ENCODE measurements at regions not wholly inside any gene's neighbourhood (a gene's known extent, or its start where the extent isn't known, plus 50 kb on each side); places are given as distances from the start of the nearest gene placed in this dataset.

DNA sequence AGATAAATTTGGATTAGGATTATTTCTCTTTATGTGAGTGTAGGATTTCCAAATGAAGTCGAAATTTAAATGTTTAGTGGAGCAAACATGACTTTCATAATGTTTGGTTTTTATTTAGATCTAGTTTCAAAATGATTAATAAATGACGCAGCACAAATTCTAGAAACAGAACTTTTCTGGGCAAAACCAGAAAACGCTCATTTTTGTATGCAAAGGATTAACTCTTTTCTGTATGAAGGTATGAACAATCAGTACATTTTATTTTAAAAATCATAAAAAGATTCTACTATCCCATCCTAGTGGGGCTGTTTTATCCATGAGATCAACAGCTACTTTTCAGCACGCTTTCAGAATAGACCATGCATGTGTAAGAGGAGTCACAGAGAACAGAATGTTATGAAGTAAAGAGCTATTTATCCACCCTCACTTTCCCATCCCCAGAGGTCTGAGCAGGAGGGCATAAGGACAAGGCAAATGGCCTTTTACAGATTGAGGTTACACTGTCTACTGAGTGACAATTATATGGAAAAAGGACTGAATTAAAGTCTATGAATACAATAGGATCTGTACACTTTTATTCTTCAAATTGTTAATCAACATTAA, 270.8 kb downstream of the ZEB2 start:
- no peak overlapping the region for H3K27ac Mint-ChIP-seq
- Histone ChIP-seq H3K27me3 (replicated peaks in 1 of 4; ENCODE audit: control extremely low read depth in 1 of 4, control insufficient read depth in 3 of 4, insufficient read depth in 4 of 4, low read length in 3 of 4) (no peaks in the 10 kb centered on the region), H3K4me1 (ENCODE audit: control insufficient read depth in 2 of 2, insufficient read depth in 2 of 2, low read length in 2 of 2) (peaks cover 2 to 6% of the 10 kb centered on the region in 2 donors), H3K36me3 (replicated peaks in 1 of 2; ENCODE audit: control extremely low read depth in 1 of 2, control insufficient read depth in 1 of 2, extremely low read depth in 1 of 2, insufficient read depth in 2 of 2, low read length in 1 of 2) (no peaks in the 10 kb centered on the region), H3K4me3 (ENCODE audit: control extremely low read depth in 1 of 5, extremely low read depth in 1 of 5, insufficient read depth in 1 of 5, low read depth in 2 of 5, low read length in 4 of 5) (no peak overlapping the region), H2AFZ (ENCODE audit: insufficient read depth, low read depth, low read length, poor library complexity, severe bottlenecking) (no peak overlapping the region), H4K20me1 (ENCODE audit: control insufficient read depth, insufficient read depth, low read length, poor library complexity, severe bottlenecking) (no peaks in the 10 kb centered on the region), H3K4me2 (replicated peaks; ENCODE audit: low read depth, low read length, poor library complexity, severe bottlenecking) (no peak overlapping the region), H3K9ac (ENCODE audit: low read length) (no peak overlapping the region), H3K9me3 (ENCODE audit: control extremely low read depth in 1 of 3, control insufficient read depth in 2 of 3, insufficient read depth in 1 of 3, low read length in 2 of 3) (peaks cover 0 to 18% (median 9%) of the 10 kb centered on the region in 3 donors), H3K79me2 (ENCODE audit: control insufficient read depth, insufficient read depth, low read length) (peaks cover 31% of the 10 kb centered on the region), H3K27ac (ENCODE audit: low read length in 2 of 2) (no peak overlapping the region)
- no peak for TF ChIP-seq EZH2 (IDR thresholded peaks at IDR 0.05; ENCODE audit: borderline replicate concordance, insufficient read depth, low read depth, low read length, poor library complexity, severe bottlenecking)
- TF ChIP-seq, protein P1, sequence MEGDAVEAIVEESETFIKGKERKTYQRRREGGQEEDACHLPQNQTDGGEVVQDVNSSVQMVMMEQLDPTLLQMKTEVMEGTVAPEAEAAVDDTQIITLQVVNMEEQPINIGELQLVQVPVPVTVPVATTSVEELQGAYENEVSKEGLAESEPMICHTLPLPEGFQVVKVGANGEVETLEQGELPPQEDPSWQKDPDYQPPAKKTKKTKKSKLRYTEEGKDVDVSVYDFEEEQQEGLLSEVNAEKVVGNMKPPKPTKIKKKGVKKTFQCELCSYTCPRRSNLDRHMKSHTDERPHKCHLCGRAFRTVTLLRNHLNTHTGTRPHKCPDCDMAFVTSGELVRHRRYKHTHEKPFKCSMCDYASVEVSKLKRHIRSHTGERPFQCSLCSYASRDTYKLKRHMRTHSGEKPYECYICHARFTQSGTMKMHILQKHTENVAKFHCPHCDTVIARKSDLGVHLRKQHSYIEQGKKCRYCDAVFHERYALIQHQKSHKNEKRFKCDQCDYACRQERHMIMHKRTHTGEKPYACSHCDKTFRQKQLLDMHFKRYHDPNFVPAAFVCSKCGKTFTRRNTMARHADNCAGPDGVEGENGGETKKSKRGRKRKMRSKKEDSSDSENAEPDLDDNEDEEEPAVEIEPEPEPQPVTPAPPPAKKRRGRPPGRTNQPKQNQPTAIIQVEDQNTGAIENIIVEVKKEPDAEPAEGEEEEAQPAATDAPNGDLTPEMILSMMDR (IDR thresholded peaks at IDR 0.05) = no peak
- ChIA-PET CTCF (interaction anchor here (1.5 kb wide), 1 partner anchor 10 kb away, joined by 3 read pairs; no protein-coding TSS in a partner anchor), POLR2A (interaction anchor here (0.6 kb wide), 1 partner anchor 217 kb away, joined by 3 read pairs; no protein-coding TSS in a partner anchor)
- peaks cover 6% of the 10 kb centered on the region for H3K9me3 Mint-ChIP-seq (ENCODE audit: insufficient read depth)
- H3K27me3 Mint-ChIP-seq = no peaks in the 10 kb centered on the region
- peaks cover 18% of the 10 kb centered on the region for H3K4me1 Mint-ChIP-seq
- no CpG with 5 or more reads among the region's 4 CpGs for WGBS (ENCODE audit: insufficient coverage)
- DNase-seq = no peak
- peak overlapping the region; percentile 17 for H3K4me3 Mint-ChIP-seq
- intact Hi-C loops (cut with micrococcal nuclease) = loop anchor here (10.0 kb wide), 1 partner anchor 266 kb away; no protein-coding TSS in a partner anchor
- no peak for ATAC-seq (ENCODE audit: low read depth)

DNA sequence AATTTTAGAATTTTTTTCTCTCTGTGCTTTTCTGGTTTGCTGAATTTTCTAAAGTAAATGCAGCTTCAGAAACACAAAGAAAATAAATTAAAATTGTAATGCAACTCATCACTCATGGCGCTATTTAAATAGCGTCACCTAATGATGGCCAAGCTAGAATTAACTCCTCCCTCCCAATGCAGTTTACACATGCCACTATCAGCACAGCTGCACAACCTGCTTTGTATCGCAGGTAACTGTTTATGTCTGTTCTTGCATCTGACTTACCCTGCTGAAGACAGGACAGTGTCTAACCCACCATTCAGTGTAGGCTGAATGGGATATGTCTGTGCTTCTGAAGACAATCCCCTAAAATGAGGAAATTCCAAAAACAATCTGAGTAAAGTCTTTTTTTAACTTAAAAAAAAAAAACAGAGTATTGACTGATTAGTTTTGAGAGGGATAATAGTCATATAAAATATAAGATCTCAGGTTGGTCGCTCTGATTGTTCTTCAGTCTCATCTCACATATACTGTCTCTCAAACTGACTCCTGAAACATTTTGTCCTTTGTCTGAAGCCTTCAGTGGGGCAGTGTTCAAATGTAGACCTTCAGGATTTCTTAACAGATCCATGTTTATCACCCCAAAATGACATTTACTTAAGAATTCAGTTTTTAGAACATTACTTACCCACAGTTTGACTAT, 271.4 kb downstream of the ZEB2 start:
- Histone ChIP-seq H3K27me3 (replicated peaks in 1 of 4; ENCODE audit: control extremely low read depth in 1 of 4, control insufficient read depth in 3 of 4, insufficient read depth in 4 of 4, low read length in 3 of 4) (no peaks in the 10 kb centered on the region), H3K36me3 (replicated peaks in 1 of 2; ENCODE audit: control extremely low read depth in 1 of 2, control insufficient read depth in 1 of 2, extremely low read depth in 1 of 2, insufficient read depth in 2 of 2, low read length in 1 of 2) (no peaks in the 10 kb centered on the region), H3K27ac (ENCODE audit: low read length in 2 of 2) (no peak overlapping the region), H3K9ac (ENCODE audit: low read length) (no peak overlapping the region), H3K4me1 (ENCODE audit: control insufficient read depth in 2 of 2, insufficient read depth in 2 of 2, low read length in 2 of 2) (peaks cover 5 to 10% of the 10 kb centered on the region in 2 donors), H2AFZ (ENCODE audit: insufficient read depth, low read depth, low read length, poor library complexity, severe bottlenecking) (no peak overlapping the region), H4K20me1 (ENCODE audit: control insufficient read depth, insufficient read depth, low read length, poor library complexity, severe bottlenecking) (no peaks in the 10 kb centered on the region), H3K9me3 (ENCODE audit: control extremely low read depth in 1 of 3, control insufficient read depth in 2 of 3, insufficient read depth in 1 of 3, low read length in 2 of 3) (peaks cover 0 to 14% (median 3%) of the 10 kb centered on the region in 3 donors), H3K4me3 (ENCODE audit: control extremely low read depth in 1 of 5, extremely low read depth in 1 of 5, insufficient read depth in 1 of 5, low read depth in 2 of 5, low read length in 4 of 5) (no peak overlapping the region), H3K4me2 (replicated peaks; ENCODE audit: low read depth, low read length, poor library complexity, severe bottlenecking) (no peak overlapping the region), H3K79me2 (ENCODE audit: control insufficient read depth, insufficient read depth, low read length) (peaks cover 29% of the 10 kb centered on the region)
- ChIA-PET CTCF (interaction anchor here (1.5 kb wide), 1 partner anchor 9 kb away, joined by 3 read pairs; no protein-coding TSS in a partner anchor), POLR2A (no interaction called here)
- 100% methylated on average over 2 of the region's 4 CpGs for WGBS (ENCODE audit: insufficient coverage)
- intact Hi-C loops (cut with micrococcal nuclease) = loop anchor here (10.0 kb wide), 1 partner anchor 266 kb away; no protein-coding TSS in a partner anchor
- Mint-ChIP-seq H3K9me3 (ENCODE audit: insufficient read depth) (peaks cover 6% of the 10 kb centered on the region), H3K27me3 (no peaks in the 10 kb centered on the region), H3K27ac (no peak overlapping the region), H3K4me1 (peaks cover 24% of the 10 kb centered on the region), H3K4me3 (peak overlapping the region; percentile 10)
- TF ChIP-seq, protein P1 (IDR thresholded peaks at IDR 0.05) = no peak
- DNase-seq (no peak), ATAC-seq (ENCODE audit: low read depth) (no peak)
